Nephron progenitor cell (in vitro differentiated cells): ENCODE measurements at regions not wholly inside any gene's neighbourhood (a gene's known extent, or its start where the extent isn't known, plus 50 kb on each side); places are given as distances from the start of the nearest gene placed in this dataset.

Source experiments
- DNase-seq: peaks from one replicate; pipeline ENCODE4 v3.0.0; 2021
- H3K27ac Mint-ChIP-seq: 2 replicates; pipeline ENCODE4 v1.8.0; 2021; ENCODE audit warnings: mild to moderate bottlenecking, moderate library complexity, mixed read lengths
- H3K27me3 Mint-ChIP-seq: 2 replicates; pipeline ENCODE4 v1.8.0; 2021; ENCODE audit warnings: mild to moderate bottlenecking, low read depth, mixed read lengths; ENCODE audit not compliant: poor library complexity
- H3K36me3 Mint-ChIP-seq: 2 replicates; pipeline ENCODE4 v1.8.0; 2021; ENCODE audit warnings: low read depth, mixed read lengths
- H3K4me1 Mint-ChIP-seq: 2 replicates; pipeline ENCODE4 v1.8.0; 2021; ENCODE audit warnings: mixed read lengths
- H3K4me3 Mint-ChIP-seq: 2 replicates; pipeline ENCODE4 v1.8.0; 2021; ENCODE audit warnings: mild to moderate bottlenecking, moderate library complexity, mixed read lengths
- H3K9me3 Mint-ChIP-seq: 2 replicates; pipeline ENCODE4 v1.8.0; 2021; ENCODE audit warnings: mild to moderate bottlenecking, moderate library complexity, mixed read lengths
- CTCF ChIP-seq: fragments of 200-600 bp; sonication (generic); IDR thresholded peaks from 2 replicates; pipeline ENCODE4 v1.5.0; 2021; ENCODE audit warnings: antibody characterized with exemption

DNA sequence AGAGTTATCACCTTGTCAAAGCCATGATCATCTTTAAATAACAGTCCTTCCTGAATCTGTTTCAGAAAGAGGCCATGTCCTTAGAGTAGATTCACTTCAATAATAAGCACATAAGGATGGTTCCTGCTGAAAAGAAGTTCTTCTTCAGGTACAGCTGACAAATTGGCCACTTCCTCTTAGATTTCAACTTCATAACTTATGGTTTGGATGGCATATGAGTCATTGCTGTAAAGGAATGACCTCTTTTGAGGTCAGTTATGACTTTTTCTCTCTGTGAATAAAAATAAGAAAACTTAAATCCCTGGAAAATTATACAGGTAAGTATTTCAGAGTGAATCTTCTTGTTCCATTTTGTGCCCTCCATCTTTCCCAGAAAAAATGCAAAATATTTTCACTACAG is 555.3 kb upstream of the ZNF462 start:
- H3K4me1 Mint-ChIP-seq = no peaks in the 10 kb centered on the region
- H3K27ac Mint-ChIP-seq = no peak overlapping the region
- H3K27me3 Mint-ChIP-seq = peaks cover 9% of the 10 kb centered on the region
- DNase-seq = no peak
- H3K36me3 Mint-ChIP-seq = no peaks in the 10 kb centered on the region
- no peak for TF ChIP-seq CTCF
- H3K9me3 Mint-ChIP-seq = peaks cover 7% of the 10 kb centered on the region
- no peak overlapping the region for H3K4me3 Mint-ChIP-seq

DNA sequence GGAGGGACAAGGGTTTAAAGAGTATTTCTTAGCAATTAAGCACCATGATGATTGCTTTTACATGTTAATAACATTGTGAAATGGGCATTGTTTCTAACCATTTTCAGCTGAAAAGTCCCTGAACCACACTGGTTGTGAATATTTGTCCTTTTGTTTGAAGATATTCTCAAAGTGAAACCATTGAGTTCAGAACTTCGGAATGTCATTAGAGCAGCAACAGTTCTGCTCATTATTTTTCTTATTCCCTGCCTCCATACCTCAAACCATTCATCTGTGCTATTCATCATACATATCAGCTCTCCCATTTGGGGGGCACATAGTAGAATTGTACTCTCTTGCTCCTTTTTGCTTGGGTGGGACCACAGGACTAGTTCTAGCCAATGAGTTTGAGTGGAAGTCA is 553.0 kb upstream of the ZNF462 start:
- H3K4me1 Mint-ChIP-seq = no peaks in the 10 kb centered on the region
- H3K36me3 Mint-ChIP-seq = no peaks in the 10 kb centered on the region
- no peak overlapping the region for H3K27ac Mint-ChIP-seq
- no peak for DNase-seq
- no peak for TF ChIP-seq CTCF
- no peak overlapping the region for H3K4me3 Mint-ChIP-seq
- H3K27me3 Mint-ChIP-seq = peaks cover 9% of the 10 kb centered on the region
- H3K9me3 Mint-ChIP-seq = peaks cover 10% of the 10 kb centered on the region

DNA sequence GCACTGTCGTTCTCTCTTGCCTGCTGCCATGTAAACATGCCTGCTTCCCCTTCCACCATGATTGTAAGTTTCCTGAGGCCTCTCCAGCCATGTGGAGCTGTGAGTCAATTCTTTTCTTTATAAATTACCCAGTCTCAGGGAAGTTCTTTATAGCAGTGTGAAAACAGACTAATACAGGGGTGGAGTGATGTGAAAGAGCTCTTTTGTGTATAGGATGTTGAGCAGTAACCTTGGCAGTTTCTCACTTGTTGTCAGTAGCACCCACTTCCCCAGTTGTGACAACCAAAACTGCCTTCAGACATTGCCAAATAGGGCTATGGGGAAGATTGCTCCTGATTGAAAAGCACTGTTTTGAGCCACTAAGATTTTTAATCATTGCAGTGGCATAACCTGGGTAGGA is 552.2 kb upstream of the ZNF462 start:
- Mint-ChIP-seq H3K4me1 (no peaks in the 10 kb centered on the region), H3K4me3 (no peak overlapping the region), H3K27ac (no peak overlapping the region), H3K27me3 (peaks cover 9% of the 10 kb centered on the region), H3K36me3 (no peaks in the 10 kb centered on the region), H3K9me3 (peaks cover 10% of the 10 kb centered on the region)
- DNase-seq = no peak
- TF ChIP-seq CTCF = no peak

DNA sequence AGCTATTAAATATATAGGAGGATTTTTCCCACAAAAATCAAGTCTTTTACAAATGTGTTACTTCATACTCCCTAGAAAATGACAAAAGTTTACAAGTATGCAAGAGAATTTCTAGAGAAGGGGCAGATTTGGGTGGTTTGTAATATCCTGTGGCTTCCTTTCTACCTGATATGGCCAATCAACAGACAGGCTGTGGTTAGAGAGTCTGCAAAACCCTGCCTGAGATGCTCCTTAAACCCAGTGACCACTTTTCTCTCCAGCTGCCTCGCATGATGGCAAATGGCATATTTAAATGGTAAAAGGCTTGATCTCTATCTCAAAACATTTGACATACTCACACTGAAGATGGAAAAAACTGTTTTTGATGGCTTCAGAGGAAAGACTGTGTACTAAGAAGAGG is 550.1 kb upstream of the ZNF462 start:
- Mint-ChIP-seq H3K27me3 (peaks cover 7% of the 10 kb centered on the region), H3K9me3 (peaks cover 10% of the 10 kb centered on the region), H3K4me1 (peaks cover 2% of the 10 kb centered on the region), H3K27ac (no peak overlapping the region), H3K36me3 (no peaks in the 10 kb centered on the region), H3K4me3 (no peak overlapping the region)
- TF ChIP-seq CTCF = no peak
- no peak for DNase-seq

DNA sequence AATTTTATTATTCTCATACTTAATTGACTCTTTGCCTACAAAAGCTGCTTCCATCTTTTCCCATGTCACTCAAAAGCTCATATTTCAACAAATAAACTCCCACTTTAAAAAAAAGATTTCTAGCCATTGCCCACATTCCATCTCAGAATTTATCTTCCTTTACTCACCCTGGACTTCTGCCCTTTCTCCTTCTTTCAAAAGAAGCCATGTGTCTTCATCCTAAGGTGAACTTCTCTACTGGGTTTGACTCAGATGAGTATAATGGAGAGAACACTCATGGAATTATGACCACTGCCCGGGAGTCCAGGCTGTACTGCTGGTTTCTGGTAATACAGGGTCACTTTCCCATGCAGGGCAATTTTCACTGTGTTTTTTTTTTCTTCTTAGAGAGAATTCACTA is 548.5 kb upstream of the ZNF462 start:
- Mint-ChIP-seq H3K27me3 (peaks cover 3% of the 10 kb centered on the region), H3K4me3 (no peak overlapping the region), H3K4me1 (peaks cover 5% of the 10 kb centered on the region), H3K9me3 (peaks cover 7% of the 10 kb centered on the region), H3K36me3 (no peaks in the 10 kb centered on the region), H3K27ac (no peak overlapping the region)
- no peak for DNase-seq
- TF ChIP-seq CTCF = no peak

DNA sequence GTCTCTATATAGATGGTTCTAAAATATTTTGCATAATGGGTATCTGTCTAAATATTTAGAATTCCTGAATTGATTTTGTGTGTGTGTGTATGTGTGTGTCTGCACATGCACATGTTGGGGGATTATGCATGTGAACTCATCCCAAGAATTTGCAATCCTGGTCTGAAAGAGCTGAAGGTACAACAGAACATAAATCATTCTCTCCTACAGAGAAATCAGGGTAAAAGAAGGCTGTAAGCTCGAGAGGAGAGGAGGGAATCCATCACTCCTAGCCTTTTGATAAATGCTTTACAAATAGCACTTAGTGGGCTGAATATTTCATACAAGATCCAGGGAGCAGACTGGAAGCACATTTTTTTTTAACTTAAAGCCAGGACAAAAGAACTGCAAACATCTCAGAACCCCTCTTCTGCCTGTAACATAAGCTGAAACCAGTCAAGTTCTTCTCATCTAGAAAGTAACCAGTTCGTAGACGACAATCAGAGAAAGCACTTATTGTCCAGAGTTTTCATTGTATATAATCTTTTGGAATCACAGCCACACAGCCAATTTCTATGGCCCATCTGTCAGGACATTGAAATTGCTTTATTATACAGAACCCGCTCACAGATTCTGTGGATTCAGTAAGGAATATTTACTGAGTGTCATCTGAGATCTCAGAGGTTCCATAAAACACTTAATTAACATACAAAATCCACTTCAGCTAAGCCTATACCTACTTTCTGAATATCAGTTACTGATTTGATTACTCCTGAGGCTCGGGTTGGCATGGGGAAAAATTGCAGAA is 541.4 kb upstream of the ZNF462 start:
- Mint-ChIP-seq H3K4me3 (no peak overlapping the region), H3K27ac (no peak overlapping the region), H3K4me1 (peaks cover 60% of the 10 kb centered on the region)

More for the DNA sequence above, 541.4 kb upstream of the ZNF462 start:
- Mint-ChIP-seq H3K36me3 (no peaks in the 10 kb centered on the region), H3K27me3 (no peaks in the 10 kb centered on the region), H3K9me3 (no peaks in the 10 kb centered on the region)
- DNase-seq = no peak
- TF ChIP-seq CTCF = no peak
